ENCODE measurements at regions not wholly inside any gene's neighbourhood (a gene's known extent, or its start where the extent isn't known, plus 50 kb on each side); places are given as distances from the start of the nearest gene placed in this dataset.

DNA sequence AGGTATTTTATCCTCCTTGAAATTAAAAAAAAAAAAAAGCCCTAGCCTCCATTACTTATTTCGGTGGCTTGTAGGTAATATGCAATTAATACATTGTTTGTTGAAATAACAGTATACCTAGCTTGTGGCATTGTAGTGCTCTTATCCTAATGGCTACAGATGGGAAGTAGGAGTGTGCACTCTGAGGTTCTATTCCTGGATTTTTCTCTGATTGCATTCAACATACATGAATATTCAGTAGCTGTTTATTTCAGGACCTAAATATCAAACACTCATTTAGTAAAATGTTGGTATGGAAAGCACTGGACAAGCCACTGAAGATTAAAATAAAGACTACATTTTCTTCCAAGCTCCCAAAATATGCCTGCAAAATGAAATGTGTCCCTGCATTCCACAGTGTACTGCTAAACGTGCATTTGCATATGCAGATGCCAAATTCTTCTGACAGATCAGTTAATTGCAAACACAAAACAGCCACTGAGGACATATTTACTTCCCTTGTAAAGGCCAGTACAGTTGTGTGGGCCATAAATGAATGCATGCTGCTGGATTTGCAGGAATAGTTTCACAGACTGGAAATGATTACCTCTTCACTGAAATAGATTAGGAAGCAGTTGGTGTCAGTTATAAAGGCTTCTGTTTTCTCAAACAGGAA is 826.1 kb downstream of the PRELID2 start:
- H2BK5ac ChIP-seq (ENCODE audit: low read depth, low read length, poor library complexity, severe bottlenecking) = no peak overlapping the region
- no peak overlapping the region for H2AFZ ChIP-seq (replicated peaks; ENCODE audit: low read length, poor library complexity)
- no peak overlapping the region for H3K4ac ChIP-seq (ENCODE audit: low read depth, low read length)
- TF ChIP-seq USF2 (IDR thresholded peaks at IDR 0.05; ENCODE audit: low read depth, low read length) (no peak), FOS (IDR thresholded peaks at IDR 0.05; ENCODE audit: low read depth, low read length) (no peak), MAFK (IDR thresholded peaks at IDR 0.05; ENCODE audit: low read depth, low read length) (no peak), RCOR1 (IDR thresholded peaks at IDR 0.05; ENCODE audit: insufficient replicate concordance, low read length) (no peak), BHLHE40 (IDR thresholded peaks at IDR 0.05; ENCODE audit: low read depth, low read length) (no peak), ELK1 (IDR thresholded peaks at IDR 0.05; ENCODE audit: borderline replicate concordance, low read depth, low read length) (no peak), POLR2A (IDR thresholded peaks at IDR 0.05; ENCODE audit: low read depth, low read length) (no peak), MXI1 (IDR thresholded peaks at IDR 0.05; ENCODE audit: borderline replicate concordance, low read depth, low read length) (no peak), NFE2L2 (IDR thresholded peaks at IDR 0.05; ENCODE audit: low read depth, low read length) (no peak), MAZ (IDR thresholded peaks at IDR 0.05; ENCODE audit: borderline replicate concordance, low read depth, low read length) (no peak), CEBPB (IDR thresholded peaks at IDR 0.05; ENCODE audit: low read depth, low read length) (no peak), RAD21 (IDR thresholded peaks at IDR 0.05; ENCODE audit: low read length) (no peak), CHD1 (IDR thresholded peaks at IDR 0.05; ENCODE audit: low read depth, low read length) (no peak), SMC3 (IDR thresholded peaks at IDR 0.05; ENCODE audit: low read depth, low read length) (no peak), RFX5 (IDR thresholded peaks at IDR 0.05; ENCODE audit: low read depth, low read length) (no peak)
- TF ChIP-seq, protein P1, sequence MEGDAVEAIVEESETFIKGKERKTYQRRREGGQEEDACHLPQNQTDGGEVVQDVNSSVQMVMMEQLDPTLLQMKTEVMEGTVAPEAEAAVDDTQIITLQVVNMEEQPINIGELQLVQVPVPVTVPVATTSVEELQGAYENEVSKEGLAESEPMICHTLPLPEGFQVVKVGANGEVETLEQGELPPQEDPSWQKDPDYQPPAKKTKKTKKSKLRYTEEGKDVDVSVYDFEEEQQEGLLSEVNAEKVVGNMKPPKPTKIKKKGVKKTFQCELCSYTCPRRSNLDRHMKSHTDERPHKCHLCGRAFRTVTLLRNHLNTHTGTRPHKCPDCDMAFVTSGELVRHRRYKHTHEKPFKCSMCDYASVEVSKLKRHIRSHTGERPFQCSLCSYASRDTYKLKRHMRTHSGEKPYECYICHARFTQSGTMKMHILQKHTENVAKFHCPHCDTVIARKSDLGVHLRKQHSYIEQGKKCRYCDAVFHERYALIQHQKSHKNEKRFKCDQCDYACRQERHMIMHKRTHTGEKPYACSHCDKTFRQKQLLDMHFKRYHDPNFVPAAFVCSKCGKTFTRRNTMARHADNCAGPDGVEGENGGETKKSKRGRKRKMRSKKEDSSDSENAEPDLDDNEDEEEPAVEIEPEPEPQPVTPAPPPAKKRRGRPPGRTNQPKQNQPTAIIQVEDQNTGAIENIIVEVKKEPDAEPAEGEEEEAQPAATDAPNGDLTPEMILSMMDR (conservative IDR thresholded peaks at IDR 0.05; ENCODE audit: low read depth, low read length) = no peak
- WGBS, 2 experiments (ENCODE audit: extremely low coverage in 2 of 2, insufficient read length in 1 of 2) = no CpG with 5 or more reads among the region's 2 CpGs
- H4K5ac ChIP-seq (ENCODE audit: low read depth, low read length) = no peak overlapping the region
- ATAC-seq (ENCODE audit: low read depth) (no peak), DNase-seq (no peak)
- no peaks in the 10 kb centered on the region for H3K9me1 ChIP-seq (ENCODE audit: insufficient read depth, low read length)
- no peak overlapping the region for H3K27ac ChIP-seq (ENCODE audit: insufficient read depth, low read length)
- H3K4me1 ChIP-seq (ENCODE audit: control insufficient read depth, insufficient read depth, low read length) = no peaks in the 10 kb centered on the region
- intact Hi-C loops (cut with micrococcal nuclease) = no loop called here
- no peak overlapping the region for H2BK120ac ChIP-seq (ENCODE audit: low read depth, low read length)
- dilution Hi-C loops (cut with HindIII; ENCODE audit: low sequenced_read_pairs, unreplicated experiment) = no loop called here
- H4K8ac ChIP-seq (ENCODE audit: low read depth in 2 of 2, low read length in 2 of 2) = no peak overlapping the region
- H3K36me3 ChIP-seq (ENCODE audit: control insufficient read depth, insufficient read depth, low read length) = no peaks in the 10 kb centered on the region
- no peaks in the 10 kb centered on the region for H3K27me3 ChIP-seq (ENCODE audit: control insufficient read depth, insufficient read depth, low read length)
- no peaks in the 10 kb centered on the region for H3K79me1 ChIP-seq (ENCODE audit: low read depth in 1 of 2, low read length in 2 of 2)
- H3K14ac ChIP-seq (replicated peaks; ENCODE audit: low read depth, low read length) = no peak overlapping the region
- no peak overlapping the region for H2BK15ac ChIP-seq (ENCODE audit: low read depth, low read length)
- H2AK5ac ChIP-seq (ENCODE audit: low read depth, low read length) = no peak overlapping the region
- CTCF ChIA-PET = no interaction called here
- no peak overlapping the region for H2AK9ac ChIP-seq (replicated peaks; ENCODE audit: low read depth, low read length, poor library complexity)
- in situ Hi-C loops (cut with MboI; ENCODE audit: low sequenced_read_pairs) = no loop called here
- H3K4me2 ChIP-seq (ENCODE audit: low read depth, low read length) = no peak overlapping the region
- no peak overlapping the region for H3K23ac ChIP-seq (ENCODE audit: low read depth, low read length)
- no peak overlapping the region for H3K4me3 ChIP-seq (ENCODE audit: insufficient read depth, low read depth, low read length)
- no peaks in the 10 kb centered on the region for H3K9me3 ChIP-seq (ENCODE audit: control insufficient read depth, insufficient read depth, low read length)
- H4K91ac ChIP-seq (ENCODE audit: insufficient read depth, low read depth, low read length) = no peak overlapping the region
- no peak overlapping the region for H2BK20ac ChIP-seq (ENCODE audit: low read depth, low read length)
- BruUV-seq (replicated peaks) = no TSS peak
- H3K56ac ChIP-seq (ENCODE audit: extremely low read depth, insufficient read depth, low read length) = no peak overlapping the region
- POLR2A ChIA-PET (ENCODE audit: unreplicated experiment) = no interaction called here
- no peak overlapping the region for H3K9ac ChIP-seq (ENCODE audit: low read depth, low read length)
- no peak overlapping the region for H3K18ac ChIP-seq (ENCODE audit: low read depth, low read length)
- no peaks in the 10 kb centered on the region for H4K20me1 ChIP-seq (ENCODE audit: insufficient read depth, low read length)

Measured in IMR-90 (cell line).